ENCODE measurements at regions not wholly inside any gene's neighbourhood (a gene's known extent, or its start where the extent isn't known, plus 50 kb on each side); places are given as distances from the start of the nearest gene placed in this dataset.

- DNase-seq (ENCODE audit: low read depth): no peak
- no peak for TF ChIP-seq CTCF (IDR thresholded peaks at IDR 0.05; ENCODE audit: low read depth, low read length, missing control alignments)
- in situ Hi-C loops (cut with HindIII; ENCODE audit: low sequenced_read_pairs): no loop called here
- H3K4me3 ChIP-seq (ENCODE audit: low read depth, low read length): no peak overlapping the region
Observed at GRCh38 chr5:117893211-117893610, 1095.1 kb downstream of the DTWD2 start.

- in situ Hi-C loops (cut with HindIII; ENCODE audit: low sequenced_read_pairs): no loop called here
- no peak for TF ChIP-seq CTCF (IDR thresholded peaks at IDR 0.05; ENCODE audit: low read depth, low read length, missing control alignments)
- no peak for DNase-seq (ENCODE audit: low read depth)
- H3K4me3 ChIP-seq (ENCODE audit: low read depth, low read length): no peak overlapping the region
Observed at GRCh38 chr5:117892360-117892759, 1096.0 kb downstream of the DTWD2 start.

GRCh38 chr5:117889596-117889995 is 1098.8 kb downstream of the DTWD2 start:
- in situ Hi-C loops (cut with HindIII; ENCODE audit: low sequenced_read_pairs): no loop called here
- TF ChIP-seq CTCF (IDR thresholded peaks at IDR 0.05; ENCODE audit: low read depth, low read length, missing control alignments): no peak
- DNase-seq (ENCODE audit: low read depth): no peak
- H3K4me3 ChIP-seq (ENCODE audit: low read depth, low read length): no peak overlapping the region

- no peak for TF ChIP-seq CTCF (IDR thresholded peaks at IDR 0.05; ENCODE audit: low read depth, low read length, missing control alignments)
- no peak for DNase-seq (ENCODE audit: low read depth)
- in situ Hi-C loops (cut with HindIII; ENCODE audit: low sequenced_read_pairs): no loop called here
- no peak overlapping the region for H3K4me3 ChIP-seq (ENCODE audit: low read depth, low read length)
Observed at GRCh38 chr5:117888688-117889087, 1099.7 kb downstream of the DTWD2 start.

GRCh38 chr5:117881426-117882230 is 1106.7 kb downstream of the DTWD2 start:
- no peak for DNase-seq (ENCODE audit: low read depth)
- in situ Hi-C loops (cut with HindIII; ENCODE audit: low sequenced_read_pairs): no loop called here
- H3K4me3 ChIP-seq (ENCODE audit: low read depth, low read length): no peak overlapping the region
- TF ChIP-seq CTCF (IDR thresholded peaks at IDR 0.05; ENCODE audit: low read depth, low read length, missing control alignments): no peak

- in situ Hi-C loops (cut with HindIII; ENCODE audit: low sequenced_read_pairs): no loop called here
- no peak overlapping the region for H3K4me3 ChIP-seq (ENCODE audit: low read depth, low read length)
- TF ChIP-seq CTCF (IDR thresholded peaks at IDR 0.05; ENCODE audit: low read depth, low read length, missing control alignments): no peak
- DNase-seq (ENCODE audit: low read depth): no peak
Observed at GRCh38 chr5:117880932-117881331, 1107.4 kb downstream of the DTWD2 start.
